IPS-NIHi7 (cell line): ENCODE measurements at regions not wholly inside any gene's neighbourhood (a gene's known extent, or its start where the extent isn't known, plus 50 kb on each side); places are given as distances from the start of the nearest gene placed in this dataset.

Experiments
- DNase-seq: peaks from one replicate; pipeline ENCODE4 v3.0.0; 2012; ENCODE audit warnings: mixed read lengths; ENCODE audit errors: extremely low spot score

DNA sequence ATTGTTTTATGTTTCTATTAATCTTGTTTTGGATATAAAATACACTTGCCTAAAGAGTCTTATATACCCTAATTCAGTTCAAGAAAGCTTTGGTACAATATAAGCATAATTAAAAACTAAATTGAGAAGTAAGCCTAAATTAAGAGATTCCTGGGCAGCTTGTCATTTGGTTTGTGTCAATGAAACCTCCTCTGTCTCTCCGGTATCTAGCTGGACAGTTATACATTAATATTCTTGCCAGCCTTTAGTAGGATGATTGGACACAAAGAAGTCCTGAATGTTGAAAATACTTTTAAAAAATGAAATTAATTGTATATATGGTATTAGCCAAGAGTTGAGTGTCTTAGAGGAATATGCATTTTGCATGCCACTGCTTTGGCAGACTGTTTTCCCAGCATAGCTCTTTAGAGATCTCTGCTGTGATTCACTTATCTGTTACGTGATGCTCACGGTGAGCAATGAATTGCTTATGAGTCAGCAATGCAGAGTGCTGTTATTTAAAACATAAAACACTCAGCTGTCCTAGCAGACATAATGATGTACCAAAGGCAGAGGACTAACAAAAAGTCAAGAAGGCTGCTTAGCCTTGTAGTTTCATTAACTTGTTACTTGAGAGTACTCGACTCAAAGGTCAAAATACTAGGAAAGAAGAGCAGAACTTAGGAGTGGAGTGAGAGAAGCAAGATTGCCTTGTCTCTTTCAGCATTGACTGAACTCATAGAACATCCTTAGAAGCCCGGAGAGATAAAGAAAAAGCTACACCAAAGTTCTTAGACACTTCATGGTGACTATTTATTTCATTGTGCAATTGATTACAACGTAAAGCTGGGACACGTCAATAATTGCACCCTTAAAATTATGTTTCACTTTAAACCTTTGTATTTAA, 1296.1 kb upstream of the PCDH7 start:
- peak; percentile 13 for DNase-seq

DNA sequence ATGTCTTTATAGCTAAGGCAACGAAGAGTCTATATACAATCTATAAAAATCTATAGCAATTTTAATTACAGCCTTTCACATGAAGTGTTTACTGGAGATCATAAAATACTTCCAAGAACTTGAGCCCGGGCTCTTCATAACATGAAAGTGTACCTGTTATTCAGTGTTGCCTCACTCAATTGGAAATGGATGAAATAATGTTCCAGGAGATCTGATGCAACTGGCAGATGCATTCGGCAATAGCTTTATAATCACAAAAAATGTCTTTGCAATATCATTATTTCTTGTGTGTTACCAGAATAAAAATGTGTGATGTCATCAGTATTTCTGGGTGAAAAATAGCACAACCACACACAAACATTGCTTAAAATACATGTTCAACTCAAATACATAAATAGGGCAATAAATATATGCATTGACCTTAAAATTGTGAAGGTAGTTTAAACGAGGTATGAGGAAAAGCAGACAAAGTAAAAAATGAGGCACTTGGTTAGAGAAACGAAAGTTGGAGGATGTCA, 1266.8 kb upstream of the PCDH7 start:
- no peak for DNase-seq

DNA sequence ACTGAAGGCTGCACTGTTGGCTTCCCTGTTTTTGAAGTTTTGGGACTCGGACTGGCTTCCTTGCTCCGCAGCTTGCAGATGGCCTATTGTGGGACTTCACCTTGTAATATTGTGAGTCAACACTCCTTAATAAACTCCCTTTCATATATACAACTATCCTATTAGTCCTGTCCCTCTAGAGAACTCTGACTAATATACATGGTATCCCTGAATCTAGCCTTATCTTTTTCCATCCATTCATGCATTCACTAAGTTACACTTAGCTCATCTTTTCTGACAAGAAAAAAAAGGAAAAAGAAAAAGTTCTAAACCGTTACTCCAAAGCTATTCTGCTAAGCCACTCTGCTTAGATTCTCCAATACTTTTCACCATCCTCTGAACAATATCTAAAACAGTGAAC, 1260.2 kb upstream of the PCDH7 start:
- no peak for DNase-seq

DNA sequence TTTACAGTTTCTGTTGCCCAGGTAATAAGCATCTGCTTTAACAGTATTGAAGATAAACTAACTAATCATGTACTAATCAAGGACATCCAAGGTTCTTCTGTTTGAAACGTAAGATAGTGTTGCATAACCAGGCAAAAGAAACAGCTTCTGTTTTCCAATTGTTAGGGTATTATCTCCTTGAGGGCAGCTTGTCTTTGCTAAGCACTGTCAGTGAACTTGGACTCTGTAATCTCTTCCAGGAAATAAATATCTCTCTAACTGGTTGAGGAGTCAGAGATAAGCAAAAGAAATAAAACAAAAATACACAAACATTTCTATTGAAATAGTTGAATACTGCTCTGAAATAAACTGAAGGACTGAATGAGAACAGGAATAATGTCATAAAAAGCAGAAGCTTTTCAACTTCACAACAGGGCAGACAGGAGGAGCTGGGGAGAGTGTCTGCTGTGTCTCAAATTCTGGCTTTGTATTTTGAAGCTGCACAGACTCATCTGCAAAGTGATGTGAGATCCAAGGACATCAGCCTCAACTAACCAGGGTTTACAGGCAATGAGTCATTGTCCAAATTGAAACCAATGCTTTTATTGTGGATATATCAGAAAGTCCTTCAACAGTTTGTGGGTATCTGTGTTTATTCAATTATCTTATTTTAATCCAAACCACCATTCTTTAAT, 1253.0 kb upstream of the PCDH7 start:
- no peak for DNase-seq
